ENCODE measurements at regions not wholly inside any gene's neighbourhood (a gene's known extent, or its start where the extent isn't known, plus 50 kb on each side); places are given as distances from the start of the nearest gene placed in this dataset.
A peak's percentile ranks its signal among the peaks of the same experiment; 100 is the strongest.

DNA sequence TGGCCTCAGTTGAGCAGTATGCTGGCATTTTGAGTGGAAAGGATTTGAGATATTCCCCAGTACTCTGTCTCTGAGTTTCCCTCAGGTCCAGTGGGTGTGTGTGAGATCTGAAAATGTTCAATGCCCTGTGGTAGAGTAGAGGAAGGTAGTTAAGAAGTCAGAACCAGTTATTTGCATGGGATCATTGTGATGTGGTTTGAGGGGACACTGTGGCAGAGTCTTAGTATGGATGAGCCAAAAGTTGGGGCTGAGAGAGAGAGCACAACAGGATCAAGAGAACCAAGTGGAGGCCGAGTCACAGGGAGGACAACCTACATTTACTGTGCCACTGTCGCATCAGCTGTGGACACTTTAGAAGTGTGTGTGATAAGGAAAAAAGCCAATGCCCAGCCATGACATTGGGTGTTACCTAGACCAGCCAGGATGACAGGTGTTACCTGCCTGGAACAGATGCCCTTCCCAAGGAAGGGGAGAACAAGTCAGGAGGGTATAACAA is 128.9 kb upstream of the IL12B start:
- H3K27me3 ChIP-seq (ENCODE audit: control insufficient read depth, insufficient read depth, low read length), result no peaks in the 10 kb centered on the region
- H3K4me3 ChIP-seq (ENCODE audit: low read length), result no peak overlapping the region
- no peaks in the 10 kb centered on the region for H3K36me3 ChIP-seq (ENCODE audit: insufficient read depth, low read length)
- no peak overlapping the region for H3K9ac ChIP-seq (ENCODE audit: low read depth, low read length)
- no peak overlapping the region for H3K4me2 ChIP-seq (ENCODE audit: low read length)
- H3K9me3 ChIP-seq (replicated peaks; ENCODE audit: low read length), result no peaks in the 10 kb centered on the region
- peaks cover 15% of the 10 kb centered on the region for H3K4me1 ChIP-seq (ENCODE audit: control insufficient read depth, insufficient read depth, low read length)

DNA sequence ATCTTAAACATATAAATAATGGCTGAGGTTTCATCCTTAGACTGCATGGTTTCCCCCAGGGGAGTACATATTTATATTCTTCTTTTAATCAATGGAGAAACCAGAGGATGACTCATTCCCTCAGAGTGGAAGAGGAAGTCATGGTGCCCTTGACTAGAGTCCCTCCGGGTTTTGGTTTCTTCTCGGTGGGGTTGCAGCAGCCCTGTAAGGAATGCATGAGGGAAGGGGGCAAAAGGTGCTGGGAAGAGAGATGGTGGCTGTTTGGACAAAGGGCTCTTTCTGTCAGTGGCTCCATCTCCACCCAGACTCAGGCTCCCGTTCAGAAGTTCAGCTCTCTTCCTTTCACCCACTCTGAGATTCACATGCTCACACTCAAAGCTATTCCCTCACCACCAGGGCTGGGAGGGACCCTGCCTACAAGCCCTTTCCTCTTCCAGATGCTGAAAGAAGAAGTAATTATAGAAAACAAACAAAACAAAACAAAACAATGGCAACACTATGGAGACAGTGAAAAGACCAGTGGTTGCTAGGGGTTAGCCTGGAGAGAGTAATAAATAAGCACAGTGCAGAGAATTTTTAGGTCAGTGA is 129.8 kb upstream of the IL12B start:
- Histone ChIP-seq H3K36me3 (ENCODE audit: insufficient read depth, low read length) (no peaks in the 10 kb centered on the region), H3K27me3 (ENCODE audit: control insufficient read depth, insufficient read depth, low read length) (no peaks in the 10 kb centered on the region), H3K9me3 (replicated peaks; ENCODE audit: low read length) (no peaks in the 10 kb centered on the region), H3K4me3 (ENCODE audit: low read length) (no peak overlapping the region), H3K4me2 (ENCODE audit: low read length) (no peak overlapping the region), H3K4me1 (ENCODE audit: control insufficient read depth, insufficient read depth, low read length) (peaks cover 18% of the 10 kb centered on the region), H3K9ac (ENCODE audit: low read depth, low read length) (no peak overlapping the region)

DNA sequence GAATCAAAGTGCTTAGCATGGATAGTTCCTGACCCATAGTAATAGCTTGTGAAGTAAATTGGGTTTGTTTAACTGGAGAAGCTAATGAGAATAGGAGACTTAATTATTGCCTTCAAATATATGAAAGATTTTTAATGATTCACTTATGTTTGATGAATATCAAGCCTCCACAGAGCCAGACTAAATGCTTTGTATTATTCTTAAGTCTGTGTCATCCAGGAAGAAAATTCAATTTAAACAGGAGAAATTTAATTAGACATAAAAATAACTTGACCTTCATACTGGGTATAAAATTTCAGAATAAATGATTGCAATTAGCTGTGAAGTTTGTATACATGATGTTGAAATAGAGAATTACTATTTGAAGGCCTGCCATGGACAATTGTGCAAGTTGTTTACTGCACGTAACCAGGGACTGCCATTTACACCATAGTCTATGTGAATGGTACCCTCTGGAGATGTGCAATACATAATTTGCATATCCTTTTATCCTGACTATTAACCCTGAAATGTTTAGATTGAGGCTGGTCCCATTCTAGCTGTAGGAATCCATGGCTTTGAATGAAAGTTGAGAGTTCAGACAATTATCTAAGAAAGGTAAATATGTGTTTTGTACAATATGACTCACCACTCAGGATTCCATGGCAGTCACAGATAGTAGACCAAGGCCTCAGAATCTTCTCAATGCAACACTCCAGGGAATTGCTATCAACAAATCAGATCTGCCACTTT is 133.5 kb upstream of the IL12B start:
- Histone ChIP-seq H3K4me2 (ENCODE audit: low read length) (no peak overlapping the region), H3K9ac (ENCODE audit: low read depth, low read length) (no peak overlapping the region), H3K4me3 (ENCODE audit: low read length) (no peak overlapping the region), H3K4me1 (ENCODE audit: control insufficient read depth, insufficient read depth, low read length) (peaks cover 7% of the 10 kb centered on the region), H3K9me3 (replicated peaks; ENCODE audit: low read length) (no peaks in the 10 kb centered on the region), H3K27me3 (ENCODE audit: control insufficient read depth, insufficient read depth, low read length) (no peaks in the 10 kb centered on the region), H3K36me3 (ENCODE audit: insufficient read depth, low read length) (no peaks in the 10 kb centered on the region)

DNA sequence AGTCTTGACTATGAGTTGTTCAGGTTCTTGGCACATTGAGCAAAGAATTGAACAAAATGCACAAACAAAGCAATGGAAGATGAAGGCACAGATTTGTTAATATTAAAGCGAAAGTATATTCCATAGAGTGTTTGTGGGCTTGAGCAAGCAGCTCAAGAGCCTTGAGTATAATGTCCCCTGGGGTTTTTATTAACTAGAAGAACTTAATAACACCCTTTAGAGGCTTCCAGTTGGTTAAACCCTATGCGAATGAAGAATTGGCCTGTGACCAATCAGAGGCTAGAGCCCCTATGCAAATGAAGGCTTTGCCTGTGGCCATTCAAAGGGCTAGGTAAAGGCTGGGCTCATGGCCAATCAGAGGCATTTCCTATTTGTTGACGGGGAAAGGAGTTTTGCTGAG is 135.3 kb upstream of the IL12B start:
- no peaks in the 10 kb centered on the region for H3K36me3 ChIP-seq (ENCODE audit: insufficient read depth, low read length)
- peaks cover 7% of the 10 kb centered on the region for H3K4me1 ChIP-seq (ENCODE audit: control insufficient read depth, insufficient read depth, low read length)
- no peak overlapping the region for H3K4me3 ChIP-seq (ENCODE audit: low read length)
- H3K9me3 ChIP-seq (replicated peaks; ENCODE audit: low read length), result no peaks in the 10 kb centered on the region
- no peaks in the 10 kb centered on the region for H3K27me3 ChIP-seq (ENCODE audit: control insufficient read depth, insufficient read depth, low read length)
- no peak overlapping the region for H3K9ac ChIP-seq (ENCODE audit: low read depth, low read length)
- H3K4me2 ChIP-seq (ENCODE audit: low read length), result no peak overlapping the region

DNA sequence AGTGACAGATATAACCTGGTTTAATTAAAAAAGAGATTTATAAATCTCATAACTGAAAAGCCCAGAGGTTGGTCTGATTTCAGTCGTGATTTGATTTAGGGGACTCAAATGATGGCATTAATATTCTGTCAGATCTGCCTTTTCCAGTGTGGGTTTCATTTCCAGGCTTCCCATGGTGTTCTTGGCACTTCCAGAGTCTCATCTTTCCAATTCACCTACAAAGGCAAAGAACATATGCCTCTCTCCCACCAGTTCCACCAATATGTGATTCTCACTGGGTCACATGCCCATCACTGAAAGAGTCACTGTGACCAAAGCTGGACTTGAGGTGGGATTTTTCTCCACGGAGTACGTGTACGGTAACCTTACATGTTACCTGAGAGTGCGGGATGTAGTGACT is 137.4 kb upstream of the IL12B start:
- Histone ChIP-seq H3K27me3 (ENCODE audit: control insufficient read depth, insufficient read depth, low read length) (no peaks in the 10 kb centered on the region), H3K9ac (ENCODE audit: low read depth, low read length) (no peak overlapping the region), H3K4me1 (ENCODE audit: control insufficient read depth, insufficient read depth, low read length) (peaks cover 7% of the 10 kb centered on the region), H3K36me3 (ENCODE audit: insufficient read depth, low read length) (no peaks in the 10 kb centered on the region), H3K4me2 (ENCODE audit: low read length) (no peak overlapping the region), H3K4me3 (ENCODE audit: low read length) (no peak overlapping the region), H3K9me3 (replicated peaks; ENCODE audit: low read length) (no peaks in the 10 kb centered on the region)

DNA sequence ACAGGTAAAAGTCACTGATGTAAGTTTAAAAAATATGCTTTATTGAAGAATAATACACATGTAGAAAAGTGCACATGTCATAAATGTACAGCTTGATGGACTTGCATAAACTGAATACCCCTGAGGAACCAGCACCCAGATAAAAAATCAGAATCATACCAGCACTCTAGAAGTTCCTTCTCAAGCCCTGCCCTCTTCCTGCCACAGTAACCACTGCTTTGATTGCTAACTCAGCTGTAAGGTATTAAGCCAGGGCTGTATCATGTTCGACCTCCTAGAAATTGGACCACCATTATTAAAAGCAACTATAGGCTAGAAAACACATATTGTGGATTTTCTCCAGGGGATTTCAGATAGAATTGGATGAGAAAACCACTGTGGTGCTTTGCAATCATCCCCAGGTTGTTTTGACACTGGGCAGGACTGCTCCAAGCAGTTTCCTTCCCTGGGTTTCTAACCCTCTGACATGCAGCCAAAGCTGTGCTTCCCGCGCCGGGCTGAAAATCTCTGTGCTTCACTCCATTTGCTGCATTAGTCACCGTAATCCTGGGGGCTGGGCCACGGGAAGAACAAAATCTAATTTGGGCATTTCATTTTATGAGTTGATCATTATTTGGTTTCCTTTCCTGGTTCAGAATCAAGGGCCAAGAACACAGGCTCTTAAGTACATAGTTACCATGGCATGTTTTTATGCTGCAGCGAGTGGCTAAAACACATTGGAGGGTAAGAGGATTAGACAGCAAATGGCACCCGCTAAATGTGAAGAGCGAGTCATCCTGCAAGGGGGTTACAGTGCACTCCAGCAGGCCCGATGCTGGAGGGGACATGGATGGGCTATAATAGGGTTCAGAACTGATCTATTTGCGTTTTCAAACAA is 139.4 kb upstream of the IL12B start:
- Histone ChIP-seq H3K36me3 (ENCODE audit: insufficient read depth, low read length) (no peaks in the 10 kb centered on the region), H3K9me3 (replicated peaks; ENCODE audit: low read length) (peaks cover under 1% of the 10 kb centered on the region), H3K4me3 (ENCODE audit: low read length) (peak overlapping the region; percentile 14), H3K4me2 (ENCODE audit: low read length) (no peak overlapping the region), H3K4me1 (ENCODE audit: control insufficient read depth, insufficient read depth, low read length) (no peaks in the 10 kb centered on the region), H3K27me3 (ENCODE audit: control insufficient read depth, insufficient read depth, low read length) (no peaks in the 10 kb centered on the region), H3K9ac (ENCODE audit: low read depth, low read length) (no peak overlapping the region)

DNA sequence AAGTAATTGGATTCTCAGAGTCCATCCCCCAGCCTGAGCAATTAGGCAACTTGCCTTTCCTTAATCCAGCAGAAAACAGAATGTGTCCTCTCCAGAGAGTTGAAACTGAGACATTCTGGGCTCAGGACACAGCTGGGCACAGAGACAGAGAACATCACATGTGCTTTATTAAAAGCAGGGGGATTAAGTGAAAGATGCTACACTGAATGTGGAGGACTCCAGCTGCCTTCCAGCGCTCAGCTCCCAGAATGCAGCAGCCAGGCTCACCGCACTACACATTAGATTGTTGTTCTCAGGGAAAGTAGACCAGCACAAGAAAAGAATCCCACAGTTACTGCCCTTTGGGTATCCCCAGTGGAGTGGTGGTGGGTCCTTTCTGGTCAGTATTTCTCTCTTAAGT is 141.6 kb upstream of the IL12B start:
- peaks cover 3% of the 10 kb centered on the region for H3K9me3 ChIP-seq (replicated peaks; ENCODE audit: low read length)
- no peaks in the 10 kb centered on the region for H3K36me3 ChIP-seq (ENCODE audit: insufficient read depth, low read length)
- no peak overlapping the region for H3K9ac ChIP-seq (ENCODE audit: low read depth, low read length)
- no peak overlapping the region for H3K4me3 ChIP-seq (ENCODE audit: low read length)
- no peak overlapping the region for H3K4me2 ChIP-seq (ENCODE audit: low read length)
- H3K4me1 ChIP-seq (ENCODE audit: control insufficient read depth, insufficient read depth, low read length), result no peaks in the 10 kb centered on the region
- H3K27me3 ChIP-seq (ENCODE audit: control insufficient read depth, insufficient read depth, low read length), result no peaks in the 10 kb centered on the region

DNA sequence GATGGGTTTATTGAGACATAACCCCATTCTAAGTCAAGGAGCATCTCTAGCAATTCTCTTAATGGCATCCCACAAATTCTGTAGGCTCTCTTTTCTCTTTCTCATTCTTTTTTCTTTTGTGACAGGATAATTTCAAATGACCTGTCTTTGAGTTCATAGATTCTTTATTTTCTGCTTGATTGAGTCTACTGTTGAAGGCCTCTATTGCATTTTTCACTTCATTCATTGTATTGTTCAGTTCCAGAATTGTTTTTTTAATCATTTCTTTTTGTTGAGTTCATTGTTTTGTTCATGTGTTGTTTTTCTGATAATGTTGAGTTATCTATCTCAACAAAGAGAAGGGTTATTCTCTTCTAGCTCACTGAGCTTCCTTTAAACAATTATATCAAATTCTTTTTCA is 144.7 kb upstream of the IL12B start:
- H3K4me1 ChIP-seq (ENCODE audit: control insufficient read depth, insufficient read depth, low read length), result no peaks in the 10 kb centered on the region
- no peak overlapping the region for H3K4me3 ChIP-seq (ENCODE audit: low read length)
- H3K9me3 ChIP-seq (replicated peaks; ENCODE audit: low read length), result peaks cover 3% of the 10 kb centered on the region
- no peak overlapping the region for H3K9ac ChIP-seq (ENCODE audit: low read depth, low read length)
- no peaks in the 10 kb centered on the region for H3K36me3 ChIP-seq (ENCODE audit: insufficient read depth, low read length)
- no peaks in the 10 kb centered on the region for H3K27me3 ChIP-seq (ENCODE audit: control insufficient read depth, insufficient read depth, low read length)
- H3K4me2 ChIP-seq (ENCODE audit: low read length), result no peak overlapping the region

DNA sequence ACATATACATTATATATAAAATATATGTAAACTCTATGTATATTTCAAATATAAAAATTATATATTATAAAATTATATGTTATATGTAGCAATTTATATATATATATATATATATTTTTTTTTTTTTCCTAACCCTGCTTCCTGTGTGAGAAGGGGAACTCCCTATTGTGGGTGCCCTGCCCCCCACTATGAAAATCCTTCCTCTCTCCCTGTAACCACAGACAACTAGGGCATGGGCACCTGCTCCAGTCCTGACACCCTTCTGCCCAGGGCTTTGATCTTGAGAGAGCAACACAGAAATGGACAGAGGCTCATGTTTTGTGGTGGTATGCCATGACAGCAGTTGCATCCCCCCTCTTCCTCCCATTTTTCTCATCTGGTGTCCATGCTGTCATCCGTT is 148.7 kb upstream of the IL12B start:
- H3K27me3 ChIP-seq (ENCODE audit: control insufficient read depth, insufficient read depth, low read length), result no peaks in the 10 kb centered on the region
- H3K9me3 ChIP-seq (replicated peaks; ENCODE audit: low read length), result peaks cover 3% of the 10 kb centered on the region
- no peak overlapping the region for H3K9ac ChIP-seq (ENCODE audit: low read depth, low read length)
- H3K4me3 ChIP-seq (ENCODE audit: low read length), result no peak overlapping the region
- no peak overlapping the region for H3K4me2 ChIP-seq (ENCODE audit: low read length)
- no peaks in the 10 kb centered on the region for H3K36me3 ChIP-seq (ENCODE audit: insufficient read depth, low read length)
- no peaks in the 10 kb centered on the region for H3K4me1 ChIP-seq (ENCODE audit: control insufficient read depth, insufficient read depth, low read length)

DNA sequence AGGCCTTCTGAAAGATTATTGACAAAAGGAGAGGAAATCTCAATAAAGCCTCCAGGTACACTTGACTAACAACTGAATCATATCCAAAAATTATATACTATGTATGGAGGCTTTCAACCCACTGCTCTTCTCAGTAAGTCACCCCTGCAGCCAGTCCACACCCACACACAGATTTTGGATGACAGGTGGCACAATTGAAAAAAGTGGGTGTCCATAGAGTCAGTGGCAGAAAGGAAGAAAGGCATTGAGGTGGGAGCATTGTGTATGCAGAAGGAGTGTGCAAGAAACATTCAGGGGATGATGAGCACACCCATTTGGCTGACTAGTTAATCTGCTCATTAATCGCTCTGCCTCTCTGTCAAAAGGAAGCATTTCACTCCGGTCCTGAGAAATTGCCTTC is 150.6 kb upstream of the IL12B start:
- Histone ChIP-seq H3K4me2 (ENCODE audit: low read length) (no peak overlapping the region), H3K4me1 (ENCODE audit: control insufficient read depth, insufficient read depth, low read length) (no peaks in the 10 kb centered on the region), H3K9ac (ENCODE audit: low read depth, low read length) (no peak overlapping the region), H3K36me3 (ENCODE audit: insufficient read depth, low read length) (no peaks in the 10 kb centered on the region), H3K4me3 (ENCODE audit: low read length) (no peak overlapping the region), H3K9me3 (replicated peaks; ENCODE audit: low read length) (no peaks in the 10 kb centered on the region), H3K27me3 (ENCODE audit: control insufficient read depth, insufficient read depth, low read length) (no peaks in the 10 kb centered on the region)

DNA sequence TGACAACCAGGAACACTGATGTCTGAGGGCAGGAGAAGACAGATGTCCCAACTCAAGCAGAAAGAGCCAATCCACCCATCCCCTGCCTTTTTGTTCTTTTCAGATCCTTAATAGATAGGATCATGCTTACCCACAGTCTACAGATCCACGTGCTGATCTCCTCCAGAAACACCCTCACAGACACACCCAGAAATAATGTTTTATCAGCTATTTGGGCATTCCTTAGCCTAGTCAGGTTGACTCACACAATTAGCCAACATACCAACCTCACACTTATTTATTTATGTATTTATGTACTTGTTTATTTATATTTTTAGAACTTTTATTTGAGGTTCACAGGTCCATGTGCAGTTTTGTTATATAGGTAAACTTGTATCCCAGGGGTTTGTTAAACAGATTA is 151.5 kb upstream of the IL12B start:
- Histone ChIP-seq H3K27me3 (ENCODE audit: control insufficient read depth, insufficient read depth, low read length) (no peaks in the 10 kb centered on the region), H3K36me3 (ENCODE audit: insufficient read depth, low read length) (no peaks in the 10 kb centered on the region), H3K9me3 (replicated peaks; ENCODE audit: low read length) (no peaks in the 10 kb centered on the region), H3K4me3 (ENCODE audit: low read length) (no peak overlapping the region), H3K4me2 (ENCODE audit: low read length) (no peak overlapping the region), H3K4me1 (ENCODE audit: control insufficient read depth, insufficient read depth, low read length) (no peaks in the 10 kb centered on the region), H3K9ac (ENCODE audit: low read depth, low read length) (no peak overlapping the region)
